Fibroblast of villous mesenchyme (primary cell): ENCODE measurements at regions not wholly inside any gene's neighbourhood (a gene's known extent, or its start where the extent isn't known, plus 50 kb on each side); places are given as distances from the start of the nearest gene placed in this dataset.
"Not testable (repeated sequence)": the region's sequence is repeated elsewhere in the genome, so short reads cannot be mapped to it uniquely, and the experiment has no call there.

ENCODE experiments used
- DNase-seq: peaks from one replicate; pipeline ENCODE4 v3.0.0-alpha.2; 2010; ENCODE audit warnings: low read depth
- H3K4me3 ChIP-seq: 2 replicates; pipeline ENCODE4 v1.5.1; 2011; ENCODE audit warnings: low read depth, mild to moderate bottlenecking, low read length

- not testable (repeated sequence) for H3K4me3 ChIP-seq
Observed at GRCh38 chr13:18322821-18323220, 858.8 kb downstream of the TUBA3C start.

GRCh38 chr13:18319653-18320052 lies 862.0 kb downstream of the TUBA3C start:
- H3K4me3 ChIP-seq, DNase-seq: not testable (repeated sequence)

More at GRCh38 chr13:18322821-18323220, 858.8 kb downstream of the TUBA3C start:
- DNase-seq, result not testable (repeated sequence)

GRCh38 chr13:18303240-18303813 lies 878.3 kb downstream of the TUBA3C start:
- not testable (repeated sequence) for H3K4me3 ChIP-seq, DNase-seq

- not testable (repeated sequence) for DNase-seq, H3K4me3 ChIP-seq
Observed at GRCh38 chr13:18300968-18301367, 880.7 kb downstream of the TUBA3C start.

- not testable (repeated sequence) for H3K4me3 ChIP-seq, DNase-seq
Observed at GRCh38 chr13:18297359-18297758, 884.3 kb downstream of the TUBA3C start.

- DNase-seq, result not testable (repeated sequence)
Observed at GRCh38 chr13:18296617-18297016, 885.0 kb downstream of the TUBA3C start.

GRCh38 chr13:18294311-18294710 lies 887.3 kb downstream of the TUBA3C start:
- DNase-seq, result not testable (repeated sequence)

More at GRCh38 chr13:18296617-18297016, 885.0 kb downstream of the TUBA3C start:
- H3K4me3 ChIP-seq, result not testable (repeated sequence)

GRCh38 chr13:18286848-18287247 lies 894.8 kb downstream of the TUBA3C start:
- not testable (repeated sequence) for DNase-seq

More at GRCh38 chr13:18294311-18294710, 887.3 kb downstream of the TUBA3C start:
- H3K4me3 ChIP-seq, result not testable (repeated sequence)

GRCh38 chr13:18285663-18286062 lies 896.0 kb downstream of the TUBA3C start:
- not testable (repeated sequence) for H3K4me3 ChIP-seq, DNase-seq

More at GRCh38 chr13:18286848-18287247, 894.8 kb downstream of the TUBA3C start:
- H3K4me3 ChIP-seq, result not testable (repeated sequence)

GRCh38 chr13:18284040-18284439 lies 897.6 kb downstream of the TUBA3C start:
- not testable (repeated sequence) for DNase-seq, H3K4me3 ChIP-seq

GRCh38 chr13:18281829-18282597 lies 899.6 kb downstream of the TUBA3C start:
- not testable (repeated sequence) for H3K4me3 ChIP-seq, DNase-seq

- not testable (repeated sequence) for DNase-seq, H3K4me3 ChIP-seq
Observed at GRCh38 chr13:18280904-18281828, 900.5 kb downstream of the TUBA3C start.

- DNase-seq, H3K4me3 ChIP-seq: not testable (repeated sequence)
Observed at GRCh38 chr13:18279971-18280370, 901.7 kb downstream of the TUBA3C start.

GRCh38 chr13:18277372-18277771 lies 904.3 kb downstream of the TUBA3C start:
- H3K4me3 ChIP-seq, DNase-seq: not testable (repeated sequence)

- DNase-seq, H3K4me3 ChIP-seq: not testable (repeated sequence)
Observed at GRCh38 chr13:18276280-18276679, 905.3 kb downstream of the TUBA3C start.

- DNase-seq, H3K4me3 ChIP-seq: not testable (repeated sequence)
Observed at GRCh38 chr13:18273785-18274514, 907.7 kb downstream of the TUBA3C start.

- not testable (repeated sequence) for H3K4me3 ChIP-seq, DNase-seq
Observed at GRCh38 chr13:18258801-18259419, 922.7 kb downstream of the TUBA3C start.

GRCh38 chr13:18257686-18258085 lies 923.9 kb downstream of the TUBA3C start:
- H3K4me3 ChIP-seq, DNase-seq: not testable (repeated sequence)
